GM23338 (cell line): ENCODE measurements at regions not wholly inside any gene's neighbourhood (a gene's known extent, or its start where the extent isn't known, plus 50 kb on each side); places are given as distances from the start of the nearest gene placed in this dataset.

Experiments used
- ATAC-seq: fragments of 200-7000 bp; cut with Tn5 transposase; 3 replicates; pipeline ENCODE4 v1.9.1; 2020
- DNase-seq: peaks from one replicate; pipeline ENCODE4 v3.0.0-alpha.2; 2015; ENCODE audit warnings: low spot score
- H2AFZ ChIP-seq: fragments of 200-600 bp; sonication (generic); 2 replicates; pipeline ENCODE4 v1.8.0; 2016; ENCODE audit warnings: antibody characterized with exemption, mild to moderate bottlenecking, moderate library complexity
- H3F3A ChIP-seq: fragments of 200-600 bp; sonication (generic); replicated peaks from 2 replicates; pipeline ENCODE4 v1.8.0; 2017; ENCODE audit warnings: antibody characterized with exemption, mixed run types, low read depth
- H3K27ac ChIP-seq: fragments of 200-600 bp; sonication (generic); 2 replicates; pipeline ENCODE4 v1.6.1; 2016; ENCODE audit warnings: low read depth
- H3K27me3 ChIP-seq: fragments of 200-600 bp; sonication (generic); 2 replicates; pipeline ENCODE4 v1.8.0; 2016; ENCODE audit warnings: mild to moderate bottlenecking, mixed run types, moderate library complexity; ENCODE audit not compliant: insufficient read depth
- H3K36me3 ChIP-seq: fragments of 200-600 bp; sonication (generic); 2 replicates; pipeline ENCODE4 v1.8.0; 2016; ENCODE audit warnings: mild to moderate bottlenecking; ENCODE audit not compliant: insufficient read depth
- H3K4me1 ChIP-seq: fragments of 200-600 bp; sonication (generic); 2 replicates; pipeline ENCODE4 v1.8.0; 2016; ENCODE audit warnings: mild to moderate bottlenecking, moderate library complexity; ENCODE audit not compliant: insufficient read depth
- H3K4me2 ChIP-seq: fragments of 200-600 bp; sonication (generic); 2 replicates; pipeline ENCODE4 v1.7.1; 2017; ENCODE audit warnings: mixed run types
- H3K4me3 ChIP-seq: fragments of 200-600 bp; sonication (generic); 2 replicates; pipeline ENCODE4 v1.6.1; 2016; ENCODE audit warnings: mixed run types
- H3K79me2 ChIP-seq: fragments of 200-600 bp; sonication (generic); replicated peaks from 2 replicates; pipeline ENCODE4 v1.8.0; 2017; ENCODE audit warnings: mild to moderate bottlenecking; ENCODE audit not compliant: insufficient read depth
- H3K9me2 ChIP-seq: fragments of 200-600 bp; sonication (generic); 2 replicates; pipeline ENCODE4 v1.8.0; 2017; ENCODE audit not compliant: insufficient read depth
- H4K20me1 ChIP-seq: fragments of 200-600 bp; sonication (generic); replicated peaks from 2 replicates; pipeline ENCODE4 v1.8.0; 2017; ENCODE audit warnings: mild to moderate bottlenecking; ENCODE audit not compliant: insufficient read depth
- H3K27ac Mint-ChIP-seq: 2 replicates; pipeline ENCODE4 v1.8.0; 2020; ENCODE audit warnings: inconsistent platforms, mild to moderate bottlenecking, moderate library complexity, mixed read lengths
- H3K27me3 Mint-ChIP-seq: 3 replicates; pipeline ENCODE4 v1.8.0; 2022; ENCODE audit warnings: low read depth, mild to moderate bottlenecking, moderate library complexity, mixed read lengths, inconsistent platforms; ENCODE audit not compliant: insufficient read depth, poor library complexity
- H3K36me3 Mint-ChIP-seq: 3 replicates; pipeline ENCODE4 v1.8.0; 2021; ENCODE audit warnings: low read depth, mild to moderate bottlenecking, inconsistent platforms, moderate library complexity, mixed read lengths
- H3K4me1 Mint-ChIP-seq: 3 replicates; pipeline ENCODE4 v1.8.0; 2020; ENCODE audit warnings: mild to moderate bottlenecking, inconsistent platforms, mixed read lengths
- H3K4me3 Mint-ChIP-seq: 3 replicates; pipeline ENCODE4 v1.8.0; 2021; ENCODE audit warnings: moderate library complexity, mild to moderate bottlenecking, inconsistent platforms, mixed read lengths
- H3K9me3 Mint-ChIP-seq: 3 replicates; pipeline ENCODE4 v1.8.0; 2020; ENCODE audit warnings: moderate library complexity, mild to moderate bottlenecking, inconsistent platforms, mixed read lengths
- CREB1 ChIP-seq: fragments of 250-450 bp; sonication (Bioruptor Pico); IDR thresholded peaks from 2 replicates; pipeline ENCODE4 v1.5.0; 2020; ENCODE audit warnings: low read depth, mild to moderate bottlenecking, moderate library complexity
- CTCF ChIP-seq, 2 experiments: fragments of 200-600 bp in 1 of 2; sonication (generic) in 1 of 2; conservative IDR thresholded peaks; 2 replicates each; pipeline versions ENCODE4 v1.5.1 to v1.6.1; 2016 to 2017; ENCODE audit warnings: antibody characterized with exemption in 2 of 2, low read depth in 2 of 2, mild to moderate bottlenecking in 2 of 2, moderate library complexity in 1 of 2
- EZH2 ChIP-seq: fragments of 200-600 bp; sonication (generic); IDR thresholded peaks from one replicate; pipeline ENCODE4 v1.8.0; 2017; ENCODE audit warnings: antibody characterized with exemption, mild to moderate bottlenecking, low read depth; ENCODE audit not compliant: unreplicated experiment
- EZH2phosphoT487 ChIP-seq: fragments of 200-600 bp; sonication (generic); IDR thresholded peaks from one replicate; pipeline ENCODE4 v1.8.1; 2018; ENCODE audit warnings: antibody characterized with exemption; ENCODE audit not compliant: unreplicated experiment
- JUNB ChIP-seq: IDR thresholded peaks from one replicate; pipeline ENCODE4 v1.6.1; 2016; ENCODE audit warnings: antibody characterized with exemption; ENCODE audit not compliant: unreplicated experiment
- NANOG ChIP-seq: IDR thresholded peaks from 2 replicates; pipeline ENCODE4 v1.6.1; 2016; ENCODE audit warnings: antibody characterized with exemption, borderline replicate concordance
- POLR2AphosphoS5 ChIP-seq: IDR thresholded peaks from 2 replicates; pipeline ENCODE4 v1.6.1; 2016; ENCODE audit warnings: antibody characterized with exemption, low read depth
- STAT1 ChIP-seq: IDR thresholded peaks from one replicate; pipeline ENCODE4 v1.6.1; 2016; ENCODE audit warnings: antibody characterized with exemption; ENCODE audit not compliant: unreplicated experiment
- ZNF331 ChIP-seq: fragments of 250-450 bp; sonication (Bioruptor Pico); IDR thresholded peaks from 2 replicates; pipeline ENCODE4 v1.5.0; 2020; ENCODE audit warnings: low read depth, mild to moderate bottlenecking, moderate library complexity
- ZNF462 ChIP-seq: fragments of 250-450 bp; sonication (Bioruptor Pico); IDR thresholded peaks from 2 replicates; pipeline ENCODE4 v1.5.0; 2020; ENCODE audit warnings: mild to moderate bottlenecking, moderate library complexity
- TF ChIP-seq, protein P1 (sequence below): IDR thresholded peaks from one replicate; pipeline ENCODE4 v1.6.1; 2018; ENCODE audit warnings: antibody characterized with exemption; ENCODE audit not compliant: unreplicated experiment

DNA sequence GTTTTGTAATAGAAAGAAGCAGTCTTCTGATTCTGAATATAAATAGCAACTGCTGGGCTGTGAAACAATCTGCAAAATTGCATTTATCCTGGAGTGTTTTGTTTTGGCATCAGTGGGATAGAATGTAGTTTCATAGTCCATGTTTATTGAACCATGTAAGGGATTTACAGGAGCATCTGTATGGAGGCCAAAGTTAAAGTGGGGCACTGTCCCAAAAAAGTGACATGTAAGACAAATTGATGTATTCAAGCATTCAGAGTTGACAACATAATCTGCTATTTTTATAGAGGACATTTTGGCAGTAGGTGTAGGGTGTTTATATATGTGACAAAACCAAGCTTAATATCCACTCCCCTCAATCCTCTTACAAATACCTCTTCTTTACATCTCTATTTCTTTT is 200.5 kb upstream of the ANK2 start:
- Mint-ChIP-seq H3K27me3 (no peaks in the 10 kb centered on the region), H3K27ac (no peak overlapping the region), H3K4me1 (peaks cover 3% of the 10 kb centered on the region), H3K4me3 (no peak overlapping the region), H3K9me3 (no peaks in the 10 kb centered on the region), H3K36me3 (peaks cover 3% of the 10 kb centered on the region)
- no peak overlapping the region for H2AFZ ChIP-seq
- H3F3A ChIP-seq = 0 out of 2 replicates have a peak, but pooled peaks cover 2% of the 10 kb centered on the region
- ATAC-seq = no peak
- H3K79me2 ChIP-seq = peaks cover 5% of the 10 kb centered on the region; the same call in 1 of the 2 replicates
- peaks cover 7% of the 10 kb centered on the region for H3K4me1 ChIP-seq
- no peak overlapping the region for H3K4me2 ChIP-seq
- H4K20me1 ChIP-seq = peaks cover 4% of the 10 kb centered on the region; the same call in 1 of the 2 replicates
- H3K4me3 ChIP-seq = no peak overlapping the region
- no peak for TF ChIP-seq EZH2phosphoT487
- H3K27me3 ChIP-seq = no peaks in the 10 kb centered on the region
- no peaks in the 10 kb centered on the region; the same call in 1 of the 2 replicates for H3K9me2 ChIP-seq
- DNase-seq = no peak
- H3K27ac ChIP-seq = no peak overlapping the region
- no peaks in the 10 kb centered on the region for H3K36me3 ChIP-seq

GRCh38 chr4:112852601-112853000 is 196.9 kb upstream of the ANK2 start:
- ATAC-seq = no peak
- H3K79me2 ChIP-seq = no peaks in the 10 kb centered on the region; the same call in 1 of the 2 replicates
- H3K4me2 ChIP-seq = no peak overlapping the region
- H3K27ac ChIP-seq = no peak overlapping the region
- no peak overlapping the region for H3K4me3 ChIP-seq
- H3K27me3 ChIP-seq = no peaks in the 10 kb centered on the region
- no peak for DNase-seq
- H3K27ac Mint-ChIP-seq = no peak overlapping the region
- H3K36me3 ChIP-seq = no peaks in the 10 kb centered on the region
- H3K4me1 ChIP-seq = peaks cover 15% of the 10 kb centered on the region
- no peaks in the 10 kb centered on the region for H3K27me3 Mint-ChIP-seq
- H2AFZ ChIP-seq = no peak overlapping the region
- no peaks in the 10 kb centered on the region for H3F3A ChIP-seq
- H3K4me1 Mint-ChIP-seq = peaks cover 16% of the 10 kb centered on the region
- H3K36me3 Mint-ChIP-seq = peaks cover 3% of the 10 kb centered on the region
- TF ChIP-seq CTCF (conservative IDR thresholded peaks at IDR 0.05; ENCODE audit: low read depth in 2 of 2) = no peak
- no peak for TF ChIP-seq NANOG
- TF ChIP-seq EZH2phosphoT487 = no peak
- TF ChIP-seq EZH2 = no peak
- TF ChIP-seq STAT1 = no peak
- no peak for TF ChIP-seq ZNF331 (CRISPR knock-in tag)
- TF ChIP-seq CREB1 = no peak
- TF ChIP-seq POLR2AphosphoS5 = no peak
- TF ChIP-seq, protein P1, sequence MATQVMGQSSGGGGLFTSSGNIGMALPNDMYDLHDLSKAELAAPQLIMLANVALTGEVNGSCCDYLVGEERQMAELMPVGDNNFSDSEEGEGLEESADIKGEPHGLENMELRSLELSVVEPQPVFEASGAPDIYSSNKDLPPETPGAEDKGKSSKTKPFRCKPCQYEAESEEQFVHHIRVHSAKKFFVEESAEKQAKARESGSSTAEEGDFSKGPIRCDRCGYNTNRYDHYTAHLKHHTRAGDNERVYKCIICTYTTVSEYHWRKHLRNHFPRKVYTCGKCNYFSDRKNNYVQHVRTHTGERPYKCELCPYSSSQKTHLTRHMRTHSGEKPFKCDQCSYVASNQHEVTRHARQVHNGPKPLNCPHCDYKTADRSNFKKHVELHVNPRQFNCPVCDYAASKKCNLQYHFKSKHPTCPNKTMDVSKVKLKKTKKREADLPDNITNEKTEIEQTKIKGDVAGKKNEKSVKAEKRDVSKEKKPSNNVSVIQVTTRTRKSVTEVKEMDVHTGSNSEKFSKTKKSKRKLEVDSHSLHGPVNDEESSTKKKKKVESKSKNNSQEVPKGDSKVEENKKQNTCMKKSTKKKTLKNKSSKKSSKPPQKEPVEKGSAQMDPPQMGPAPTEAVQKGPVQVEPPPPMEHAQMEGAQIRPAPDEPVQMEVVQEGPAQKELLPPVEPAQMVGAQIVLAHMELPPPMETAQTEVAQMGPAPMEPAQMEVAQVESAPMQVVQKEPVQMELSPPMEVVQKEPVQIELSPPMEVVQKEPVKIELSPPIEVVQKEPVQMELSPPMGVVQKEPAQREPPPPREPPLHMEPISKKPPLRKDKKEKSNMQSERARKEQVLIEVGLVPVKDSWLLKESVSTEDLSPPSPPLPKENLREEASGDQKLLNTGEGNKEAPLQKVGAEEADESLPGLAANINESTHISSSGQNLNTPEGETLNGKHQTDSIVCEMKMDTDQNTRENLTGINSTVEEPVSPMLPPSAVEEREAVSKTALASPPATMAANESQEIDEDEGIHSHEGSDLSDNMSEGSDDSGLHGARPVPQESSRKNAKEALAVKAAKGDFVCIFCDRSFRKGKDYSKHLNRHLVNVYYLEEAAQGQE = no peak
- no peak for TF ChIP-seq ZNF462 (CRISPR knock-in tag)
- no peak for TF ChIP-seq JUNB
- H3K9me2 ChIP-seq = no peaks in the 10 kb centered on the region; the same call in 1 of the 2 replicates
- H3K4me3 Mint-ChIP-seq = no peak overlapping the region
- peaks cover 4% of the 10 kb centered on the region; the same call in 1 of the 2 replicates for H4K20me1 ChIP-seq
- no peaks in the 10 kb centered on the region for H3K9me3 Mint-ChIP-seq
